ENCODE measurements at regions not wholly inside any gene's neighbourhood (a gene's known extent, or its start where the extent isn't known, plus 50 kb on each side); places are given as distances from the start of the nearest gene placed in this dataset.

GRCh38 chr10:78640796-78641636 is 427.8 kb upstream of the ZMIZ1 start:
- DNase-seq: no peak

GRCh38 chr10:78641693-78642092 is 427.1 kb upstream of the ZMIZ1 start:
- no peak for DNase-seq

GRCh38 chr10:78642269-78642816 is 426.4 kb upstream of the ZMIZ1 start:
- no peak for DNase-seq

DNA sequence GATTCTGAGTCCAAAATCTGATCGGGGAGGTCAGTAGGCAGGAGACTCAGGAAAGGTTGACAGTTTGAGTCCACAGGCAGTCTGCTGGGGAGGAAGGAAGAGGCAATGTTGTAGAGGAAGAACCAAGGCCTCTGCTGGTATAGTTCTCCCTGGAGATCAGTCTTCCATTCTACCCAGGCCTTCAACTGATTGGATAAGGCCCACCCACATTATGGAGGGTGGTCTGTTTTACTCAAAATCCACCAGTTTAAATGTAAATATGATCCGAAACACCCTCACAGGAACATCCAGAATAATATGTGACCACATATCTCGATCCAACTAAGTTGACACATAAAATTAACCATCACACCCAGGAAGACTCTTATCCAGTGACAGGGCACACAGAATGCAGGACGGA is 425.3 kb upstream of the ZMIZ1 start:
- no peak for DNase-seq

DNA sequence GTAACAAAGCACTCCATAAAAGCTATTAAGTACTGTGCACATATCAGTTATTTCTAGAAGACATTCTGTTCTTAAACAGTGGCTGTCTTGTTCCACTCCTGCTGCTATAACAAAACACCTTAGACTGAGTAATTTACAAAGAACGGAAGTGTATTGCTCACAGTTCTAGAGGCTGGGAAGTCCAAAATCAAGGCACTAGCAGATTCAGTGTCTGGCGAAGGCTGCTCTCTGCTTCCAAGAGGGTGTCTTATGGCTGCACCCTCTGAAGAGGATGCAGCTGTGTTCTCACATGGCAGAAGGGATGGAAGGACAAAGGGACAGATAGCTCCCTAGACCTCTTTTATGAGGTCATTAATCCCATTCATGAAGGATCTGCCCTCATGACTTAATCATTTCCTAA is 424.2 kb upstream of the ZMIZ1 start:
- no peak for DNase-seq

DNA sequence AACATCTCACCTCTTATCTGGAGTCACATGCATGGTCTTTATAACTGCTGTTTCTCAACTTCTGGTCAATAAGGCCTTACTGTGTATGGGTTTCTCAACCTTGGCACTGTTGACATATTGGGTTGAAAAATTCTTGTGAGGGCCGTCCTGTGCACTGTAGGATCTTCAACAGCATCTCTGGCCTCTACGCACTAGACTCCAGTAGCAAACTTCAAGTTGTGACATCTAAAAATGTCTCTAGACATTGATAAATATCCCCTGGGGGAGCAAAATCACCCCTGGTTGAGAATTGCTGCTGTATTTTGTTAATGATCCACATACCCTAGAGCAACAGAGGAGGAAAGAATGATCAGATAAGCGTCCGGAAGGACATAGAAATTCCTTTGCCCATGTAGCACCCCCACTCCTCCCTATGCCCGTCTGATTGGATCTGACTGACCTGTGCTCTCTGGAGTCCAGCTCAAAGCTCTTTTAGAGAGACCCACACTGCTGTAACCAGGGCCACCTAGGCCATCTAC is 423.5 kb upstream of the ZMIZ1 start:
- no peak for DNase-seq

DNA sequence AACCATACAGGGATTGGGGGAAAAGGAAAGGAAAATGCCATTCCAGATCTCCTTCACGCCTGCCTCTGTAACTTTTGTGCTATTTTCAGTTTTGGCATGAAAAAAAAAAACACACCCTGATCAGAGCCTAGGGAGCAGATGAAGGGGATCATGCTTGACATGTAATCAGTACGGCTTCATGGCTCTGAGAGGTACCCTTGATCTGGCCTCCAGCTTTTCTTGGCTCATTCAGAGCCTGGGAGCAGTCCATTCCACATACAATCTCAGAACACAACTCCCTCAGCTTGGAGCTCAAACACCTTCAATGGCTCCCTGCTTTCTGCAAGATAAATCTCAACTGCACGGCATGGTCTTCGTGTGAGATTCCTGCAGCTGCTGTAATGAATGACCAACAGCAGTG is 422.8 kb upstream of the ZMIZ1 start:
- DNase-seq: no peak

- no peak for DNase-seq
Observed at GRCh38 chr10:78648256-78648860, 420.4 kb upstream of the ZMIZ1 start.

DNA sequence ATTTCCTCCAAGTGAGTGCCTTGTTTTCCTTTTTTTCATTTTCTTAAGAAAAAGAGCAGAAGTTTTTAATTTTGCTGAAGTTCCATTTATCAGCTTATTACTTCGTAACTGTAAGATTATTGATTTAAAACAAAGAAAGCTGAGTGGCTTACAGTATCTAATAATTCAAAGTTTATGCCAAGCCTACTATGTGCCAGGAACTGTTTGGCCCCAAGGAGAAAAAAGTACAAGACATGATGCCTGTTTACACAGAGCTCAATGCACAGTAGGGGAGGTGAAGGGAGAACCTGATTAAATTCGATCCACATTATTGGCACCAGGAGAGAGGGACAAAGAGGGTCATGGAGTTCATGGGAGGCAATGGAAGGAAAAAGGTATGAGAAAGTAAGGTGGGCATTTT is 419.3 kb upstream of the ZMIZ1 start:
- DNase-seq: no peak

GRCh38 chr10:78650122-78650521 is 418.6 kb upstream of the ZMIZ1 start:
- no peak for DNase-seq

GRCh38 chr10:78651287-78651686 is 417.5 kb upstream of the ZMIZ1 start:
- no peak for DNase-seq

GRCh38 chr10:78653555-78653954 is 415.2 kb upstream of the ZMIZ1 start:
- DNase-seq: no peak

- no peak for DNase-seq
Observed at GRCh38 chr10:78654047-78654590, 414.6 kb upstream of the ZMIZ1 start.

DNA sequence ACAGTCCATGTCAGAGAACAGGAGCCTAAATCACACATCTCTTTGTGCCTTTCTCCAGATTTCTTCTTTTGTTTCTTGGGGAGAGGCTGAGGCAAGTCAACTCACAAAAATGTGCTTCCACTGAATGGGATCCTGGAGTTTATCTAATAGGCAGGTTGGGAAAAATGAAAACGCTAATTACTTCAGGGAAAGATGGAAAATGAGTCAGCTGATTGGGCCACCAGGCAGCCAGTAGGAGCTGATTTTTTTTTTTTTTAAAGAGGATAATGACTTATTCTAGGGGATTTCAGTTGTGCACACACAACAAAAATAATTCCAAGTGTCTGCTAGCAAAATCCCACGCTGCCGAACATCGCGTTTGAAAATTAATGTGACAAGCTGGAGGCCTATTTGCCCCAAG is 412.8 kb upstream of the ZMIZ1 start:
- DNase-seq: no peak

- DNase-seq: no peak
Observed at GRCh38 chr10:78656417-78657162, 412.2 kb upstream of the ZMIZ1 start.

- DNase-seq: peak; percentile 2
Observed at GRCh38 chr10:78657163-78657861, 411.5 kb upstream of the ZMIZ1 start.

DNA sequence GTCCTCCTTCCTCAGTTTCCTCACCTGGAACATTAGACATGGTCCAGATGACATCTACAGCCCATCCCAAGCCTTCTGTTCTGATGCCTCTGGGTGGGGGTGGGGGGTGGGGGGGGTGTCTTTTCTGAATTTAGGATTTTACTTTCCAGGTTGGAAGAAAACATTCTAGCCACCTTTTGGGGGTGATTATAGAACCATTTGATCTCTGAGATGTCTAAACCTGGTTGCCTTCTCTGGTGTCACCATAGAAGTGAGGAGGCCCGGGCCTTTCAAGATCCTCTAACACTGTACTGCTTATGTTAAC is 411.0 kb upstream of the ZMIZ1 start:
- no peak for DNase-seq

DNA sequence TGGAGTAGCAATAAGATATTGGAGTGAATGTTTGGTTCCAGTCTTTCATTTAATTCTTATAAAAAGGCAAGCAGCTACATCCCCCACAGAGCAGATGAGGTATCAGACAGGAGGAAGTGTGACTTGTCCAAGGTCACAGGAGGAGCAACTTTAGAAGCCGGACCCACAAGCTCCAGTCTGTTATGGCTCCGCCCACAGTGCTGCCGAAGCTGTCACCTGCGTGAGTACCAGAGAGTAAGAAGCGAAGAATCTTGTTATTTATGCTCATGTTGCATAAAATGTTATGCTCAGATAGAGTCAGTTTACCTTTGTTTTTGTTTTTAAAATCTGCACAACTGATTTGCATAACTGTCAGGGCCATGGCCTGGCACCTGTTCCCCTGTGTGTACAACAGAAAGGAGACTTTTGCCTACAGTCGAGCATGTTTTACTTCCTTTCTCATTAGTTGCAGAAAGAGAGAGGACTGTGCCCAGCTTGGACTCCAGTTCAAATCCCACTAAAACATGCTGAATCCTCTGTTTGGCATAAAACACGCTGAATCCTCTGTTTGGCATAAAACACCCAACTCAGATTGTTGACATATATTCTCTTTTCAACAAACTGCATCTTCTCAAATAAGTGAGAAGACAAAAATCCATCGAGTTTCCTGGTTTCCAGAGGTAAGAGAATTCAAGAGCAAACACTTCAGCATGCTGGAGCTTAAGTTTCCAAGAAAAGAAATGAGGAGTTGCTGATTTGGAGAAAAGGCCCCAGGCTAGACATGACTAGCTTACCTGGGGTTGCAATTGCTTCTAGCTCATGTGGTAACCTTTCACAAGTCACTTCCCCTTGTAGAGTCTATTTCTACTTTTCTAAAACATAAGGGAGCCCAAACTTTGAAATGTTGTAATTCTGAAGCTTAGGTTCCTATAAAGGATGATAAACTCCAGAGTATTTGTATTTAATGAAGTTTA is 409.8 kb upstream of the ZMIZ1 start:
- DNase-seq: no peak

GRCh38 chr10:78659598-78659967 is 409.2 kb upstream of the ZMIZ1 start:
- DNase-seq: no peak

- no peak for DNase-seq
Observed at GRCh38 chr10:78660446-78661106, 408.2 kb upstream of the ZMIZ1 start.

DNA sequence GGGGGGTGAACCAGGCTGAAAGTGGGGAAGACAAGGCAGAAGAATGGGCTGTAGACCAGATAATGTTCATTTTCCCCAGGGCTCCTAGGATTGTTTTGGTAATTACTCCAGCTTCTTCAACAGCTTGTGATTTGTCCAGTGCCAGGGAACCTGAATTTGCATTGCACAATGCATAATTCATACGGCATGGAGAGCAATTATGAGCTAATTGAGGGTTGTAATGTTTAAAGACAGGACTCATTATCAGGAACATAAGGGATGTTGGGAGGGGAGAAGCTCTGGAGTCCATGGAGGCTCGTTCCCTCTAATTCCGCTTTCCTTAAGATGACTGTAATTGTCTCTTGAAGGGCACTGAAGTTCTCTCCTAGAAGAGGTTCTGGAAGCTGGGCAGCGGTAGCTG is 405.0 kb upstream of the ZMIZ1 start:
- DNase-seq: no peak

Data from NCI-H1105 (cell line).